ENCODE measurements at regions not wholly inside any gene's neighbourhood (a gene's known extent, or its start where the extent isn't known, plus 50 kb on each side); places are given as distances from the start of the nearest gene placed in this dataset.

DNA sequence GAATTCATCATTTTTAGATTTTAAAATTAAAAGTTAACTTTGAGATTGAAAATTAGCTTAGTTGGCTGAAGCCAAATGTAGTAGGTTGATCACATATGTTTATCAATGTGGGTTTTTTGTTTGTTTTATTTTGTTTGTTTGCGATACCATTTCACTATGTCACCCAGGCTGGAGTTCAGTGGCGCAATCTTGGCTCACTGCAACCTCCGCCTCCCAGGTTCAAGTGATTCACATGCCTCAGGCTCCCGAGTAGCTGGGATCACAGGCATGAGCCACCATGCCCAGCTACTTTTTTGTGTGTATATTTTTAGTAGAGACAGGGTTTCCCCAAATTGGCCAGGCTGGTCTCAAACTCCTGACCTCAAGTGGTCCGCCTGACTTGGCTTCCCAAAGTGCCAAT, 665.7 kb upstream of the SLC10A2 start:
- DNase-seq (ENCODE audit: low read depth), result no peak
- TF ChIP-seq, protein P1, sequence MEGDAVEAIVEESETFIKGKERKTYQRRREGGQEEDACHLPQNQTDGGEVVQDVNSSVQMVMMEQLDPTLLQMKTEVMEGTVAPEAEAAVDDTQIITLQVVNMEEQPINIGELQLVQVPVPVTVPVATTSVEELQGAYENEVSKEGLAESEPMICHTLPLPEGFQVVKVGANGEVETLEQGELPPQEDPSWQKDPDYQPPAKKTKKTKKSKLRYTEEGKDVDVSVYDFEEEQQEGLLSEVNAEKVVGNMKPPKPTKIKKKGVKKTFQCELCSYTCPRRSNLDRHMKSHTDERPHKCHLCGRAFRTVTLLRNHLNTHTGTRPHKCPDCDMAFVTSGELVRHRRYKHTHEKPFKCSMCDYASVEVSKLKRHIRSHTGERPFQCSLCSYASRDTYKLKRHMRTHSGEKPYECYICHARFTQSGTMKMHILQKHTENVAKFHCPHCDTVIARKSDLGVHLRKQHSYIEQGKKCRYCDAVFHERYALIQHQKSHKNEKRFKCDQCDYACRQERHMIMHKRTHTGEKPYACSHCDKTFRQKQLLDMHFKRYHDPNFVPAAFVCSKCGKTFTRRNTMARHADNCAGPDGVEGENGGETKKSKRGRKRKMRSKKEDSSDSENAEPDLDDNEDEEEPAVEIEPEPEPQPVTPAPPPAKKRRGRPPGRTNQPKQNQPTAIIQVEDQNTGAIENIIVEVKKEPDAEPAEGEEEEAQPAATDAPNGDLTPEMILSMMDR (IDR thresholded peaks at IDR 0.05; ENCODE audit: control insufficient read depth, insufficient read depth, low read depth, low read length, missing control alignments), result no peak
- H3K4me3 ChIP-seq (ENCODE audit: control insufficient read depth, low read depth, low read length), result no peak overlapping the region

DNA sequence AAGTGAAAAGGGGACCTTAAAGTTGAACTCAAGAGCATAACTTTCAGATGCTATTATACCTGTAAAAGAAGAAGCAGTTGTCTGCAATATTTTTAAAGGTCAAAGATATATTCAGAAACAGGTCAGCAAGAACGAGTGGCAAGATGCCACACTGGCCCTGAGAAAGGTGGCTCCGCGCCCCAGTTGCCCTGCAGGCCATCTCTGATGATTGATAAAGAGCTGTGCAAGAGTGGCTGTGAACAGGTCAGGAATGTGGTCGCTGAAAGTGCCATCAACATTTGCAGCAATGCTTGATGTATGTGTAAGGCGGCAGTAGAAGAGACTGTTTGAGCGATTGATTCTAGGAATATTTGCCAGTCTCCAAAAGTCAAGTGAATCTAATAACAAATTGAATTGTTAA, 664.2 kb upstream of the SLC10A2 start:
- TF ChIP-seq, protein P1 (IDR thresholded peaks at IDR 0.05; ENCODE audit: control insufficient read depth, insufficient read depth, low read depth, low read length, missing control alignments), result no peak
- no peak overlapping the region for H3K4me3 ChIP-seq (ENCODE audit: control insufficient read depth, low read depth, low read length)
- DNase-seq (ENCODE audit: low read depth), result no peak

DNA sequence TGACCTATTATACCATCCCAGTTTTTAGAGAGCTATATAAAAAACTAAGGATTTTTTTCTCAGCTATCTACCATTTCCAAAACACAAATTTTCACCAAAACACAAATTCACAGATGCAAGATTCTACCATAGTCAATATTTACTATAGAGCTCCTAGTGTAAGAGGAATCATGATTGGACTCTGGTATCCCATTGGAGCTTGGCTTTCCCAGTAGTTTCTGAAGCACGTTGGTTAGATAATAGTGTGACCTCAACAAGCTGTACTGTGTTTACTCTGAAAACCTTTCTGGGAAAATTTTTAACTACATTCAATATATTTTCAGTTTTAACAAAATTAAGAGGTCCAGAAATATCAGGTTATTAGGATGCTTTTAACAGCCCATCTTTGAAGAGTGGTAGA, 660.6 kb upstream of the SLC10A2 start:
- no peak for DNase-seq (ENCODE audit: low read depth)
- TF ChIP-seq, protein P1 (IDR thresholded peaks at IDR 0.05; ENCODE audit: control insufficient read depth, insufficient read depth, low read depth, low read length, missing control alignments), result no peak
- no peak overlapping the region for H3K4me3 ChIP-seq (ENCODE audit: control insufficient read depth, low read depth, low read length)

DNA sequence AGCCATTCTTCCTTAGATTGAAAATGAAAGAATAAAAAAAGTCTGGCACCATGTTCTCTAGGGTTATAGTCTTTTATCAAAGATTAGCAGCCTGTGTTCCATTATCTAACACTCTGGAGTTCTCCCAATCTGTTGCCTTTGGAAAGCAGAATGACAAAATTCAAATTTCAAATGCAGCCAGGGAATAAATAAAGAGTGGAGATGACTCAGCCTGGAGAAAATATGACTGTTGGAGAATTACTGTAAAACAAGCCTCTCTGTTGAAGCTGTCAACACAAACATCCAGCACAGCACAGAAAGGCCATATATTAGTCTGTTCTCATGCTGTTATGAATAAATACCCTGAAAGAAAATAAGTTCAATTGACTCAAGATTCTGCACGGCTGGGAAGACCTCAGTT, 650.5 kb upstream of the SLC10A2 start:
- TF ChIP-seq, protein P1 (IDR thresholded peaks at IDR 0.05; ENCODE audit: control insufficient read depth, insufficient read depth, low read depth, low read length, missing control alignments), result no peak
- no peak overlapping the region for H3K4me3 ChIP-seq (ENCODE audit: control insufficient read depth, low read depth, low read length)

DNA sequence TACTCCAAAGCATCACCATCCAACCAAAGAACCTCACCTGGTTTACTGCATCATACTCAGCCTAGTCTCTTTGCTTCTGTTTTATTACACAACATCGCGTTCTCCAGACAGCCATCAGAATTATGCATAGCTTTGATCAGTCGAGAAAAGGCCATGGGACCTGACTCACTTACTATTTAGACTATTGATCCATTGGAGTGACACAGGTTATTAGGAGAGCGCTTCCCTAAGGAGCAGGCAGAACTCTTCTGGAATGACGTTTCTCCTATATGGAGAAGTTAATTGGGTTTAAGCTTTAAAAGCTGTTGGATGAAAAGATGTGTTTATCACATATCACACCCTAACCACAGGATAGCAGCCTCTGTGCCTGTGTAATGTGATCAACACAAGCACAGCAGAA, 649.1 kb upstream of the SLC10A2 start:
- TF ChIP-seq, protein P1 (IDR thresholded peaks at IDR 0.05; ENCODE audit: control insufficient read depth, insufficient read depth, low read depth, low read length, missing control alignments), result no peak
- H3K4me3 ChIP-seq (ENCODE audit: control insufficient read depth, low read depth, low read length), result no peak overlapping the region
- DNase-seq (ENCODE audit: low read depth), result no peak

More for the DNA sequence above, 650.5 kb upstream of the SLC10A2 start:
- no peak for DNase-seq (ENCODE audit: low read depth)

DNA sequence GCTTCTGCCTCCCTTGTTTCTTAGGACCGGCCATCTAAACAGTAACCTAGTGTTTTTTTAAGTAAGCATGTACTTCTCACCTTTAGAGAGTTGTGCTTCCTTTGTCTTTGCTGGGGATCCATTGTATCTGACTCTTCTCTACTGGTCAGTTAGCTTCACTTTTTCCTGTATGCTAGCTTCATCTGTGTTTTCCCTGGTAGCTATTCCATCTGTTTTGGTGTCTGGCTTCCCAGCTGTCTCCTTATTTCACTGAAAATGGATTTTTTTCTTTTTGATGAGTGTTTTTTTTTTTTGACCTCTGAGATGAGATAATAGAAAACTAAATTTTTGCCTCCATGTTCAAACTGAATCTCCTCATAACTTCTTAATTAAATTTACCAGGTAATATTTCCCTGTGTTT, 637.0 kb upstream of the SLC10A2 start:
- no peak overlapping the region for H3K4me3 ChIP-seq (ENCODE audit: control insufficient read depth, low read depth, low read length)
- DNase-seq (ENCODE audit: low read depth), result no peak
- TF ChIP-seq, protein P1 (IDR thresholded peaks at IDR 0.05; ENCODE audit: control insufficient read depth, insufficient read depth, low read depth, low read length, missing control alignments), result no peak

DNA sequence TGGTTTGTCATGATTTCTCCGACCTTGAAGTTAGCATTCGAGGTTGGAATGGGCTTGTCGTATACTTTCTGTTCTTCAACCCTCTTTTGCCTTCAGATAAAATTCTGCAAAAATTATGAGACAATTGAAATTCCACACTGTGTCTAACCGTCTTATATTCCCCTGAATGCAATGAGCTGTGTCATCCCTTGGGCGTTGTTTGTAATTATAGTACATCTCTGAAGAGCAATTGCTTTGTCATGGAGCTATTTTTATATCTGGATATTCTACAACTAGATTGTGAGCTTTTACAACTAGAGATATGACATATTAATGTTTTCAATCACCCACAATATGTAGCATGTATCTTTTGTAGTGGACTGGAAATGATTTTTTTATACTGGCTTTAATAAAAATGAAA, 631.8 kb upstream of the SLC10A2 start:
- no peak for DNase-seq (ENCODE audit: low read depth)
- TF ChIP-seq, protein P1 (IDR thresholded peaks at IDR 0.05; ENCODE audit: control insufficient read depth, insufficient read depth, low read depth, low read length, missing control alignments), result no peak
- H3K4me3 ChIP-seq (ENCODE audit: control insufficient read depth, low read depth, low read length), result no peak overlapping the region

Measured in AG09309 (cell line).